Endothelial cell (in vitro differentiated cells): ENCODE measurements at regions not wholly inside any gene's neighbourhood (a gene's known extent, or its start where the extent isn't known, plus 50 kb on each side); places are given as distances from the start of the nearest gene placed in this dataset.

Experiments
- DNase-seq: peaks from one replicate; pipeline ENCODE4 v3.0.0; 2021; ENCODE audit warnings: low spot score
- H3K27ac Mint-ChIP-seq: one replicate; pipeline ENCODE4 v1.8.0; 2021; ENCODE audit warnings: mixed read lengths, inconsistent platforms; ENCODE audit not compliant: unreplicated experiment
- H3K27me3 Mint-ChIP-seq: one replicate; pipeline ENCODE4 v1.8.0; 2021; ENCODE audit warnings: mild to moderate bottlenecking, moderate library complexity, mixed read lengths, inconsistent platforms; ENCODE audit not compliant: unreplicated experiment
- H3K36me3 Mint-ChIP-seq: one replicate; pipeline ENCODE4 v1.8.0; 2021; ENCODE audit warnings: mild to moderate bottlenecking, low read depth, mixed read lengths, inconsistent platforms; ENCODE audit not compliant: unreplicated experiment
- H3K4me1 Mint-ChIP-seq: one replicate; pipeline ENCODE4 v1.8.0; 2021; ENCODE audit warnings: mild to moderate bottlenecking, mixed read lengths, inconsistent platforms; ENCODE audit not compliant: unreplicated experiment
- H3K4me3 Mint-ChIP-seq: one replicate; pipeline ENCODE4 v1.8.0; 2021; ENCODE audit warnings: mild to moderate bottlenecking, mixed read lengths, inconsistent platforms; ENCODE audit not compliant: unreplicated experiment
- H3K9me3 Mint-ChIP-seq: one replicate; pipeline ENCODE4 v1.8.0; 2021; ENCODE audit warnings: mixed read lengths, inconsistent platforms; ENCODE audit not compliant: unreplicated experiment
- TF ChIP-seq, protein P1 (sequence below): fragments of 200-600 bp; sonication (generic); IDR thresholded peaks from one replicate; pipeline ENCODE4 v1.5.0; 2021; ENCODE audit warnings: antibody characterized with exemption; ENCODE audit not compliant: unreplicated experiment

GRCh38 chr1:82387012-82387366 is 586.3 kb downstream of the ADGRL2 start:
- DNase-seq: no peak
- Mint-ChIP-seq H3K36me3 (no peaks in the 10 kb centered on the region), H3K27me3 (no peaks in the 10 kb centered on the region), H3K27ac (no peak overlapping the region), H3K4me1 (no peaks in the 10 kb centered on the region), H3K4me3 (no peak overlapping the region), H3K9me3 (no peaks in the 10 kb centered on the region)
- TF ChIP-seq, protein P1, sequence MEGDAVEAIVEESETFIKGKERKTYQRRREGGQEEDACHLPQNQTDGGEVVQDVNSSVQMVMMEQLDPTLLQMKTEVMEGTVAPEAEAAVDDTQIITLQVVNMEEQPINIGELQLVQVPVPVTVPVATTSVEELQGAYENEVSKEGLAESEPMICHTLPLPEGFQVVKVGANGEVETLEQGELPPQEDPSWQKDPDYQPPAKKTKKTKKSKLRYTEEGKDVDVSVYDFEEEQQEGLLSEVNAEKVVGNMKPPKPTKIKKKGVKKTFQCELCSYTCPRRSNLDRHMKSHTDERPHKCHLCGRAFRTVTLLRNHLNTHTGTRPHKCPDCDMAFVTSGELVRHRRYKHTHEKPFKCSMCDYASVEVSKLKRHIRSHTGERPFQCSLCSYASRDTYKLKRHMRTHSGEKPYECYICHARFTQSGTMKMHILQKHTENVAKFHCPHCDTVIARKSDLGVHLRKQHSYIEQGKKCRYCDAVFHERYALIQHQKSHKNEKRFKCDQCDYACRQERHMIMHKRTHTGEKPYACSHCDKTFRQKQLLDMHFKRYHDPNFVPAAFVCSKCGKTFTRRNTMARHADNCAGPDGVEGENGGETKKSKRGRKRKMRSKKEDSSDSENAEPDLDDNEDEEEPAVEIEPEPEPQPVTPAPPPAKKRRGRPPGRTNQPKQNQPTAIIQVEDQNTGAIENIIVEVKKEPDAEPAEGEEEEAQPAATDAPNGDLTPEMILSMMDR: no peak

- Mint-ChIP-seq H3K27me3 (no peaks in the 10 kb centered on the region), H3K4me3 (no peak overlapping the region), H3K27ac (no peak overlapping the region), H3K4me1 (no peaks in the 10 kb centered on the region), H3K9me3 (no peaks in the 10 kb centered on the region), H3K36me3 (no peaks in the 10 kb centered on the region)
- no peak for DNase-seq
- TF ChIP-seq, protein P1: no peak
These were observed 585.8 kb downstream of the ADGRL2 start for GRCh38 chr1:82386365-82387011.

DNA sequence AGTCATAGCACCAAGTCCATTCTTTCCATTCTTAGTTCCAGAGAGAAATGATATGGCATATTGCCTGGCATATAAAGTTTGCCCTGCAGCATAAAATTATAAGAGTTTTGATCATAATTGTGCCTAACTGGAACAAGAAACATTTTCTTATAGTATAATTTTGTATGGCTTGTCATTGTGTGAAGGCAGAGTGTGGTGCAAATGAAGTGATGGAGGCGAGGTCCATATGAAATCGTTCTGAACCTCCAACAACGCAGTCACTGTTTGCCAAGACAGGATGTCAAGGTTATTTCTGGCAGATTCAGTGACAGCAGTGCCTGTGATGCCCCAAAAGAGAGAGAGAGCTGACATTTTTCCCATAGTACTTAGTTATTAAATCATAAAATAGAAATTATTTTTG is 584.0 kb downstream of the ADGRL2 start:
- no peak for DNase-seq
- H3K27me3 Mint-ChIP-seq: no peaks in the 10 kb centered on the region
- H3K4me3 Mint-ChIP-seq: no peak overlapping the region
- H3K27ac Mint-ChIP-seq: no peak overlapping the region
- TF ChIP-seq, protein P1: no peak
- no peaks in the 10 kb centered on the region for H3K4me1 Mint-ChIP-seq
- H3K36me3 Mint-ChIP-seq: no peaks in the 10 kb centered on the region
- H3K9me3 Mint-ChIP-seq: no peaks in the 10 kb centered on the region

GRCh38 chr1:82377201-82377884 is 576.6 kb downstream of the ADGRL2 start:
- Mint-ChIP-seq H3K27ac (no peak overlapping the region), H3K9me3 (no peaks in the 10 kb centered on the region), H3K4me3 (no peak overlapping the region), H3K36me3 (no peaks in the 10 kb centered on the region), H3K4me1 (no peaks in the 10 kb centered on the region), H3K27me3 (peaks cover 1% of the 10 kb centered on the region)
- no peak for DNase-seq
- TF ChIP-seq, protein P1: no peak

DNA sequence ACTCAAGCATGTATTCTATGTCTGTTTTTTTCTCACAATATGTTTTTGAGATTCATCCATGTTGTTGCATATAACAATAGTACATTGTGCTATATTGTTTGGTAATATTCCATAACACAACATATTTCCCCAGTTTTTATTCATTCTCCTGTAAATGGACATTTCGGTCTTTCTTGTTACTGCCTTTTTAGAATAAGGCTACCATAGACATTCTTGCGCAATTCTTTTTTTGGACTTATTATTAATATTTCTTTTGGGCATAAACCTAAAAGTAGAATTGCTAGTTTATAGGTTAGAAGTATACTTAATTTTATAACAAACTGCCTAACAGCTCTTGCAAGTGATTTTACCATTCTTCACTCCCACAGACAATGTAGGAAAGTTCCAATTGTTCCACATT is 573.0 kb downstream of the ADGRL2 start:
- H3K27ac Mint-ChIP-seq: no peak overlapping the region
- no peaks in the 10 kb centered on the region for H3K36me3 Mint-ChIP-seq
- TF ChIP-seq, protein P1: no peak
- no peaks in the 10 kb centered on the region for H3K9me3 Mint-ChIP-seq
- H3K27me3 Mint-ChIP-seq: peaks cover 1% of the 10 kb centered on the region
- H3K4me1 Mint-ChIP-seq: no peaks in the 10 kb centered on the region
- no peak for DNase-seq
- no peak overlapping the region for H3K4me3 Mint-ChIP-seq
